NCI-H524 (cell line): ENCODE measurements at regions not wholly inside any gene's neighbourhood (a gene's known extent, or its start where the extent isn't known, plus 50 kb on each side); places are given as distances from the start of the nearest gene placed in this dataset.

ENCODE experiments used
- DNase-seq, 2 experiments: peaks; one replicate each; lab custom pipeline; 2025; lab: John Stamatoyannopoulos, UW

GRCh38 chr22:49028111-49028510, 799.6 kb downstream of the BRD1 start:
- DNase-seq = no peak

GRCh38 chr22:49027368-49027670, 800.4 kb downstream of the BRD1 start:
- DNase-seq = no peak

- peak; percentile 84 to 93 for DNase-seq
Observed at GRCh38 chr22:49026494-49027367, 800.9 kb downstream of the BRD1 start.

GRCh38 chr22:49025791-49026493, 801.7 kb downstream of the BRD1 start:
- no peak for DNase-seq

GRCh38 chr22:49024775-49025440, 802.8 kb downstream of the BRD1 start:
- no peak for DNase-seq

GRCh38 chr22:49023879-49024774, 803.5 kb downstream of the BRD1 start:
- no peak for DNase-seq

GRCh38 chr22:49023161-49023878, 804.4 kb downstream of the BRD1 start:
- DNase-seq = no peak

- DNase-seq = no peak
Observed at GRCh38 chr22:49022816-49023160, 804.9 kb downstream of the BRD1 start.

GRCh38 chr22:49021926-49022815, 805.5 kb downstream of the BRD1 start:
- DNase-seq = no peak

- peak in 1 of 2 experiments; percentile 28 for DNase-seq
Observed at GRCh38 chr22:49021131-49021925, 806.3 kb downstream of the BRD1 start.

- no peak for DNase-seq
Observed at GRCh38 chr22:49019737-49020713, 807.6 kb downstream of the BRD1 start.

- no peak for DNase-seq
Observed at GRCh38 chr22:49018601-49019000, 809.1 kb downstream of the BRD1 start.

GRCh38 chr22:49017482-49018329, 810.0 kb downstream of the BRD1 start:
- DNase-seq = no peak

GRCh38 chr22:49016909-49017481, 810.7 kb downstream of the BRD1 start:
- DNase-seq = no peak

- DNase-seq = no peak
Observed at GRCh38 chr22:49015993-49016908, 811.4 kb downstream of the BRD1 start.

- DNase-seq = no peak
Observed at GRCh38 chr22:49015459-49015858, 812.2 kb downstream of the BRD1 start.
